GM12878 (cell line): ENCODE measurements at regions not wholly inside any gene's neighbourhood (a gene's known extent, or its start where the extent isn't known, plus 50 kb on each side); places are given as distances from the start of the nearest gene placed in this dataset.

Source experiments
- ATAC-seq: fragments of 200-7000 bp; cut with Tn5 transposase; 3 replicates; pipeline ENCODE4 v1.9.1; 2020; ENCODE audit warnings: mild to moderate bottlenecking, moderate library complexity
- BruUV-seq: library from RNA; stranded (reverse); fragments of 400-500 nt; replicated peaks from 2 replicates; lab custom pipeline; 2021; lab: Mats Ljungman, UMichigan
- CTCF ChIA-PET: fragments of 300-600 bp; sonication (Branson Sonifier 250); formaldehyde crosslinking; extraction: SDS; loops from one replicate; lab custom pipeline; 2021; ENCODE audit warnings: inconsistent platforms; lab: Yijun Ruan, JAX
- POLR2A ChIA-PET: fragments of 350-600 bp; formaldehyde crosslinking; extraction: SDS; loops from one replicate; lab custom pipeline; 2021; ENCODE audit warnings: inconsistent platforms; lab: Charles Lee
- RAD21 ChIA-PET: fragments of 300-600 bp; sonication (Branson Sonifier 250); formaldehyde crosslinking; loops from one replicate; lab custom pipeline; 2023; ENCODE audit warnings: antibody characterized with exemption; ENCODE audit not compliant: unreplicated experiment; lab: Charles Lee
- SMC1A ChIA-PET: fragments of 300-600 bp; sonication (Branson Sonifier 250); formaldehyde crosslinking; loops from one replicate; lab custom pipeline; 2023; ENCODE audit not compliant: unreplicated experiment, uncharacterized antibody; lab: Charles Lee
- DNase-seq: peaks from one replicate; pipeline ENCODE4 v3.0.0-alpha.2; 2011; ENCODE audit warnings: low read depth, low spot score
- FAIRE-seq: peaks from 3 replicates; lab custom pipeline; 2011; peaks lifted over from hg19 to GRCh38; lab: Jason Lieb, UNC
- H2AFZ ChIP-seq: 2 replicates; pipeline ENCODE4 v1.6.0; 2011; ENCODE audit warnings: low read depth, low read length, control low read depth; ENCODE audit not compliant: control insufficient read depth
- H3K27ac ChIP-seq: 2 replicates; pipeline ENCODE4 v1.5.1; 2011; ENCODE audit warnings: control low read depth; ENCODE audit not compliant: control insufficient read depth, insufficient read depth
- H3K27me3 ChIP-seq, 2 experiments: replicated peaks in 1 of 2; 2 replicates each; pipeline versions ENCODE4 v1.6.0 to v1.6.1; 2011; ENCODE audit warnings: low read length in 1 of 2; ENCODE audit not compliant: control insufficient read depth in 2 of 2, insufficient read depth in 2 of 2
- H3K36me3 ChIP-seq, 2 experiments: 2 replicates each; pipeline ENCODE4 v1.5.1; 2011; ENCODE audit warnings: low read length in 1 of 2; ENCODE audit not compliant: control insufficient read depth in 2 of 2, insufficient read depth in 2 of 2
- H3K4me1 ChIP-seq: 2 replicates; pipeline ENCODE4 v1.6.1; 2011; ENCODE audit warnings: mild to moderate bottlenecking, low read length, moderate library complexity, mixed read lengths; ENCODE audit not compliant: control insufficient read depth, insufficient read depth
- H3K4me2 ChIP-seq: 2 replicates; pipeline ENCODE4 v1.6.0; 2011; ENCODE audit warnings: control low read depth; ENCODE audit not compliant: control insufficient read depth, insufficient read depth
- H3K4me3 ChIP-seq: fragments of 200-600 bp; sonication (generic); 2 replicates; pipeline ENCODE4 v1.5.1; 2016
- H3K79me2 ChIP-seq: 2 replicates; pipeline ENCODE4 v1.6.0; 2011; ENCODE audit warnings: low read length; ENCODE audit not compliant: control insufficient read depth, insufficient read depth
- H3K9ac ChIP-seq: 2 replicates; pipeline ENCODE4 v1.8.0; 2011; ENCODE audit warnings: low read length, control low read depth, mixed read lengths; ENCODE audit not compliant: control insufficient read depth, insufficient read depth
- H3K9me3 ChIP-seq: replicated peaks from 3 replicates; pipeline ENCODE4 v1.5.1; 2011; ENCODE audit warnings: mild to moderate bottlenecking, low read length; ENCODE audit not compliant: control insufficient read depth, insufficient read depth
- H4K20me1 ChIP-seq: 2 replicates; pipeline ENCODE4 v1.6.0; 2011; ENCODE audit not compliant: control insufficient read depth, insufficient read depth
- BRCA1 ChIP-seq: IDR thresholded peaks from 2 replicates; pipeline ENCODE4 v1.6.1; 2011; ENCODE audit warnings: low read depth, low read length, improper control_type of control experiment
- CEBPZ ChIP-seq: fragments of 150-350 bp; IDR thresholded peaks from 2 replicates; pipeline ENCODE4 v1.6.1; 2016; ENCODE audit warnings: low read depth, low read length
- E2F8 ChIP-seq: fragments of 450-650 bp; IDR thresholded peaks from 2 replicates; pipeline ENCODE4 v1.6.1; 2018; ENCODE audit warnings: mild to moderate bottlenecking, low read depth, moderate library complexity; ENCODE audit not compliant: partially characterized antibody
- ZNF622 ChIP-seq: fragments of 450-650 bp; IDR thresholded peaks from 2 replicates; pipeline ENCODE4 v1.6.1; 2017; ENCODE audit warnings: mild to moderate bottlenecking, inconsistent platforms
- WGBS: methylation state at CpG from one replicate; pipeline ENCODE4 v1.1.6; 2016; ENCODE audit warnings: low lambda C conversion rate; ENCODE audit not compliant: insufficient replicate concordance, insufficient coverage; ENCODE audit errors: missing lambda C conversion rate; 5-methylcytosine and 5-hydroxymethylcytosine counted together
- in situ Hi-C: fragments of 300-500 bp; cut with MboI; formaldehyde crosslinking; loops from 9 replicates; pipeline ENCODE4 v1.14.3; 2018; ENCODE audit warnings: mixed read lengths
- intact Hi-C: fragments of 100-400 bp; cut with micrococcal nuclease; formaldehyde crosslinking; loops from one replicate; pipeline ENCODE4 v1.14.2; 2022; ENCODE audit not compliant: unreplicated experiment

- TF ChIP-seq E2F8 (no peak), BRCA1 (no peak)
These were observed 85.7 kb downstream of the B3GNT2 start (continued) for GRCh38 chr2:62281663-62282062.

DNA sequence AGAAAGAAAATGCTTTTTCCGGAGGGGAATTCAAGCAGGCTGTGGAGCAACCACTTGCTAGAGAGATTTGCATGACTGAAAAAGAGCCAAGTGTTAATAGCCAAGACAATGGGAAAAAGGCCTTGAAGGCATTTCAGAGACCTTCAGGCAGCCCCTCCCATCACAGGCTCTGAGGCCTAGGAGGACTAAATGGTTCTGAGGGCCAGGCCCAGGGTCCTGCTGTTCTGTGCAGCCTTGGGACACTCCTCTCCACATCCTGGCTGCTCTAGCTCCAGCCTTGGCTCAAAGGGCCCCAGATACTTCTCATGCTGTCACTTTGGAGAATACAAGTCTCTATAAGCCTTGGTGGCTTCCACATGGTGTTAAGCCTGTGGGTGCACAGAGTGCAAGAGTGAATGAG is 81.8 kb downstream of the B3GNT2 start:
- ATAC-seq (no peak), FAIRE-seq (no peak), DNase-seq (no peak)
- ChIA-PET RAD21 (no interaction called here), CTCF (no interaction called here), SMC1A (no interaction called here), POLR2A (no interaction called here)
- 100% methylated on average over 1 of the region's 1 CpG for WGBS
- intact Hi-C loops, result no loop called here
- Histone ChIP-seq H3K27ac (no peak overlapping the region), H3K36me3 (no peaks in the 10 kb centered on the region), H2AFZ (no peak overlapping the region), H4K20me1 (no peaks in the 10 kb centered on the region), H3K4me1 (no peaks in the 10 kb centered on the region), H3K4me3 (no peak overlapping the region), H3K27me3 (no peaks in the 10 kb centered on the region), H3K79me2 (no peaks in the 10 kb centered on the region), H3K9ac (no peak overlapping the region), H3K4me2 (no peak overlapping the region), H3K9me3 (peaks cover 20% of the 10 kb centered on the region)
- in situ Hi-C loops, result no loop called here
- no peak for TF ChIP-seq ZNF622
- 0 out of 2 replicates have a peak, but pooled peaks have one; percentile 35 for TF ChIP-seq CEBPZ
- BruUV-seq, result no TSS peak
